Suprapubic skin (tissue), 3 donors: ENCODE measurements at regions not wholly inside any gene's neighbourhood (a gene's known extent, or its start where the extent isn't known, plus 50 kb on each side); places are given as distances from the start of the nearest gene placed in this dataset.

Source experiments
- EP300 ChIP-seq: sonication (generic); formaldehyde crosslinking; IDR thresholded peaks from one replicate; pipeline ENCODE4 v1.6.1; 2017; ENCODE audit warnings: antibody characterized with exemption
- POLR2A ChIP-seq, 2 donors: fragments of 450-650 bp; IDR thresholded peaks; one replicate each; pipeline ENCODE4 v1.6.1; 2017; ENCODE audit warnings: antibody characterized with exemption in 2 of 2, mild to moderate bottlenecking in 2 of 2, moderate library complexity in 2 of 2
- TF ChIP-seq, protein P1 (sequence below), 2 donors: fragments of 200-600 bp in 1 of 2; fragments of 450-650 bp in 1 of 2; sonication (generic) in 1 of 2; IDR thresholded peaks; one replicate each; pipeline ENCODE4 v1.5.1; 2016 to 2019; ENCODE audit warnings: antibody characterized with exemption in 2 of 2, mild to moderate bottlenecking in 1 of 2, moderate library complexity in 1 of 2

GRCh38 chr5:4097199-4097598, 501.6 kb downstream of the IRX1 start:
- TF ChIP-seq EP300 (no peak), POLR2A (IDR thresholded peaks at IDR 0.05) (no peak)
- TF ChIP-seq, protein P1, sequence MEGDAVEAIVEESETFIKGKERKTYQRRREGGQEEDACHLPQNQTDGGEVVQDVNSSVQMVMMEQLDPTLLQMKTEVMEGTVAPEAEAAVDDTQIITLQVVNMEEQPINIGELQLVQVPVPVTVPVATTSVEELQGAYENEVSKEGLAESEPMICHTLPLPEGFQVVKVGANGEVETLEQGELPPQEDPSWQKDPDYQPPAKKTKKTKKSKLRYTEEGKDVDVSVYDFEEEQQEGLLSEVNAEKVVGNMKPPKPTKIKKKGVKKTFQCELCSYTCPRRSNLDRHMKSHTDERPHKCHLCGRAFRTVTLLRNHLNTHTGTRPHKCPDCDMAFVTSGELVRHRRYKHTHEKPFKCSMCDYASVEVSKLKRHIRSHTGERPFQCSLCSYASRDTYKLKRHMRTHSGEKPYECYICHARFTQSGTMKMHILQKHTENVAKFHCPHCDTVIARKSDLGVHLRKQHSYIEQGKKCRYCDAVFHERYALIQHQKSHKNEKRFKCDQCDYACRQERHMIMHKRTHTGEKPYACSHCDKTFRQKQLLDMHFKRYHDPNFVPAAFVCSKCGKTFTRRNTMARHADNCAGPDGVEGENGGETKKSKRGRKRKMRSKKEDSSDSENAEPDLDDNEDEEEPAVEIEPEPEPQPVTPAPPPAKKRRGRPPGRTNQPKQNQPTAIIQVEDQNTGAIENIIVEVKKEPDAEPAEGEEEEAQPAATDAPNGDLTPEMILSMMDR (IDR thresholded peaks at IDR 0.05): no peak
